ENCODE measurements at regions not wholly inside any gene's neighbourhood (a gene's known extent, or its start where the extent isn't known, plus 50 kb on each side); places are given as distances from the start of the nearest gene placed in this dataset.

GRCh38 chr5:21051945-21052344 is 1063.9 kb upstream of the CDH18 start:
- TF ChIP-seq POLR2A (IDR thresholded peaks at IDR 0.05) (no peak), CTCF (IDR thresholded peaks at IDR 0.05) (no peak)
